ENCODE measurements at regions not wholly inside any gene's neighbourhood (a gene's known extent, or its start where the extent isn't known, plus 50 kb on each side); places are given as distances from the start of the nearest gene placed in this dataset.

DNA sequence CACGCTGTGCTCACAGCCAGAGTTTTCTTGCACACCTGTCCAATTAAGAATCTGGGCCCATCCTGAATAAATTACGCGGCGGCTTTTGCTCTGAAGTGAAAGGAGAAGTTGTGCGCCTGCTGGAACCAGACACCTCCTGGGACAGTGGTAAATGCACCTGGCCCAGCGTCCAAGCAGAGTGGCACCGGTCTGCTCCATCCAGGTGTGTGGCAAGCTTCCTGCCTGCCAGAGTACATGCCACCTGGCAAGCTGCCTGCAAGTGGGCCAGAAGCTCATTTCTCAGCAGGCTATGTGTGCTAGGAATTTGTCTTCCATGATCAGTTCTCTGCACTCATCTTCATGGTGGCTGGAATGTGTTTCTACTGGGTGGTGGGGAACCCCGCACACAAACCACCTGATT, 660.6 kb downstream of the ETS1 start:
- 90% methylated on average over 7 of the region's 8 CpGs for WGBS
- H4K8ac ChIP-seq (ENCODE audit: low read length): no peak overlapping the region

DNA sequence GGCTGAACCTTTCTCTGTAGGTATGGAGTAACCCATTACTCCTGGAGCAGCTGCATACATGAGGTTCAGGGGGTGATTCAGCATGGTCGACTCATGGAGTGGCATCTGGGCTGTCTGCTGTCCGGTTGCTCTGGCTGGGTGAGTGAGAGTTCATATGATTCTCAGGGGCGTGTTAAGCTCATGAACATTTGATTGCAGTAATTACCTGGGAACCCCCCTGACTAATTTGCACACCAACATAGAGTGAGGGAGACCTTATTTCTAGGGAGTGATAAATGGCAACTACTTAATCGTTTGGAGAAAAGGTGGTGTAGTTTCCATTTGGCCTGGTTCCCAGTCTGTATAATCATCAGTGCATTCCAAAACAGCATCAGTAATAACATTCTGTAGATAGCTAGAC, 661.9 kb downstream of the ETS1 start:
- Histone ChIP-seq H4K91ac (ENCODE audit: low read length) (no peak overlapping the region), H2BK120ac (ENCODE audit: low read depth, low read length) (no peak overlapping the region), H4K8ac (ENCODE audit: low read length) (no peak overlapping the region), H3K4me3 (ENCODE audit: insufficient read depth in 1 of 2, low read depth in 1 of 2, low read length in 2 of 2) (no peak overlapping the region), H3K27me3 (ENCODE audit: control insufficient read depth in 1 of 2, insufficient read depth in 1 of 2, low read length in 2 of 2) (no peaks in the 10 kb centered on the region), H3K9me3 (ENCODE audit: control insufficient read depth, low read length) (no peaks in the 10 kb centered on the region), H2AK5ac (ENCODE audit: low read length, severe bottlenecking) (no peak overlapping the region), H3K79me1 (replicated peaks; ENCODE audit: low read length, poor library complexity, severe bottlenecking) (no peaks in the 10 kb centered on the region), H2BK12ac (ENCODE audit: low read length in 2 of 2) (no peak overlapping the region), H3K4ac (ENCODE audit: low read depth in 1 of 2, low read length in 2 of 2) (no peak overlapping the region), H2BK5ac (ENCODE audit: low read depth, low read length, poor library complexity, severe bottlenecking) (no peak overlapping the region), H3K27ac (ENCODE audit: low read length, poor library complexity, severe bottlenecking) (no peak overlapping the region), H3K23ac (ENCODE audit: low read length in 2 of 2) (no peak overlapping the region), H2AFZ (ENCODE audit: low read depth, low read length) (no peak overlapping the region), H3K4me2 (ENCODE audit: low read length, poor library complexity, severe bottlenecking) (no peak overlapping the region), H3K9ac (ENCODE audit: low read length) (no peak overlapping the region), H3K4me1 (ENCODE audit: control insufficient read depth, insufficient read depth, low read depth, low read length) (no peaks in the 10 kb centered on the region), H3K36me3 (ENCODE audit: control insufficient read depth in 1 of 2, insufficient read depth in 2 of 2, low read depth in 1 of 2, low read length in 2 of 2) (no peaks in the 10 kb centered on the region), H2BK15ac (ENCODE audit: low read depth, poor library complexity, severe bottlenecking) (no peak overlapping the region), H3K18ac (ENCODE audit: low read depth in 1 of 2, low read length in 2 of 2) (no peak overlapping the region), H3K14ac (ENCODE audit: low read length in 2 of 2) (no peak overlapping the region)
- 65% methylated on average over 2 of the region's 4 CpGs for WGBS
- DNase-seq: no peak

More for the DNA sequence above, 660.6 kb downstream of the ETS1 start:
- no peak overlapping the region for H3K27ac ChIP-seq (ENCODE audit: low read length, poor library complexity, severe bottlenecking)
- H2BK12ac ChIP-seq (ENCODE audit: low read length in 2 of 2): no peak overlapping the region
- DNase-seq: no peak
- H3K14ac ChIP-seq (ENCODE audit: low read length in 2 of 2): no peak overlapping the region
- H3K4me1 ChIP-seq (ENCODE audit: control insufficient read depth, insufficient read depth, low read depth, low read length): no peaks in the 10 kb centered on the region
- H4K91ac ChIP-seq (ENCODE audit: low read length): no peak overlapping the region
- H2BK5ac ChIP-seq (ENCODE audit: low read depth, low read length, poor library complexity, severe bottlenecking): no peak overlapping the region
- H3K9me3 ChIP-seq (ENCODE audit: control insufficient read depth, low read length): no peaks in the 10 kb centered on the region
- H3K27me3 ChIP-seq (ENCODE audit: control insufficient read depth in 1 of 2, insufficient read depth in 1 of 2, low read length in 2 of 2): no peaks in the 10 kb centered on the region
- H2AK5ac ChIP-seq (ENCODE audit: low read length, severe bottlenecking): no peak overlapping the region
- no peak overlapping the region for H2BK120ac ChIP-seq (ENCODE audit: low read depth, low read length)
- no peak overlapping the region for H3K18ac ChIP-seq (ENCODE audit: low read depth in 1 of 2, low read length in 2 of 2)
- H2BK15ac ChIP-seq (ENCODE audit: low read depth, poor library complexity, severe bottlenecking): no peak overlapping the region
- no peaks in the 10 kb centered on the region for H3K36me3 ChIP-seq (ENCODE audit: control insufficient read depth in 1 of 2, insufficient read depth in 2 of 2, low read depth in 1 of 2, low read length in 2 of 2)
- H3K23ac ChIP-seq (ENCODE audit: low read length in 2 of 2): no peak overlapping the region
- H3K4me3 ChIP-seq (ENCODE audit: insufficient read depth in 1 of 2, low read depth in 1 of 2, low read length in 2 of 2): no peak overlapping the region
- no peaks in the 10 kb centered on the region for H3K79me1 ChIP-seq (replicated peaks; ENCODE audit: low read length, poor library complexity, severe bottlenecking)
- no peak overlapping the region for H3K9ac ChIP-seq (ENCODE audit: low read length)
- no peak overlapping the region for H3K4me2 ChIP-seq (ENCODE audit: low read length, poor library complexity, severe bottlenecking)
- H3K4ac ChIP-seq (ENCODE audit: low read depth in 1 of 2, low read length in 2 of 2): no peak overlapping the region
- H2AFZ ChIP-seq (ENCODE audit: low read depth, low read length): no peak overlapping the region

DNA sequence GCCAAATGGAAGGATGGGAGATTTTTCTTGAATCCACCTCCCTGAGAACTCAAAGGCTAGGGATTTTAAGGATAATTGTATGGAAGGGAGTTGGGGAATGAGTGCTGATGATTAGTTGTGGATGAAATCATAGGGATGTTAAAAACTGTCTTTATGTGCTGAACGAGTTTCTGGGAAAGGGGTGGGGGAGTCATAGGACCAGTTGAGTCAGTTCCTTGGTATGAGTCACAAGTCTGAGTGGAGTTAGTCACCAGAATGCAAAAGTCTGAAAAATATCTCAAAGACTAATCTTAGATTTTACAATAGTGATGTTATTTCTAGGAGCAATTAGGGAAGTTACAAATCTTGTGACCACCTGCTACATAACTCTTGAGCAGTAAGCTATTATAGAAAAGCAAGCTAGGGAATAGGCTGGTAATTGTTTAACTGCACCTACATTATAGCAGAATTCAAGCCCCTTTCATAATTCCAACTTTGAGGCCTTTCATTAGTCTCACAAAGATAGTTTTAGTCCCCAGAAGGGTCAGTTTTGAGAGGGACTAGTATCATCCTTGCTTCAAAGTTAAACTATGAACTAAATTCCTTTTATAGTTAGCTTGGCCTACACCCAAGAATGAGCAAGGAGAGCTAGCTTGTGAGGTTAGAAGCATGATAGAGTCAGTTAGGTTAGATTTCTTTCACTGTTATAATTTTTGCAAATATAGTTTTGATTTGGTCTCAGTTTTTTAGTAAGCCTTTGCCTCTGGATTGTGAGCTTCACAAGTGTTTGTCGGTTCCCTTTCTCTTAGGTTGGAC, 668.0 kb downstream of the ETS1 start:
- no peaks in the 10 kb centered on the region for H3K36me3 ChIP-seq (ENCODE audit: control insufficient read depth in 1 of 2, insufficient read depth in 2 of 2, low read depth in 1 of 2, low read length in 2 of 2)
- no peak overlapping the region for H3K4me3 ChIP-seq (ENCODE audit: insufficient read depth in 1 of 2, low read depth in 1 of 2, low read length in 2 of 2)
- no peak overlapping the region for H2BK15ac ChIP-seq (ENCODE audit: low read depth, poor library complexity, severe bottlenecking)
- H3K14ac ChIP-seq (ENCODE audit: low read length in 2 of 2): no peak overlapping the region
- no peak overlapping the region for H3K18ac ChIP-seq (ENCODE audit: low read depth in 1 of 2, low read length in 2 of 2)
- peaks cover 26% of the 10 kb centered on the region for H3K9me3 ChIP-seq (ENCODE audit: control insufficient read depth, low read length)
- no peak overlapping the region for H2BK5ac ChIP-seq (ENCODE audit: low read depth, low read length, poor library complexity, severe bottlenecking)
- peak; percentile 71 for DNase-seq
- no peaks in the 10 kb centered on the region for H3K4me1 ChIP-seq (ENCODE audit: control insufficient read depth, insufficient read depth, low read depth, low read length)
- H2AFZ ChIP-seq (ENCODE audit: low read depth, low read length): no peak overlapping the region
- H2BK120ac ChIP-seq (ENCODE audit: low read depth, low read length): no peak overlapping the region
- no peak overlapping the region for H3K4ac ChIP-seq (ENCODE audit: low read depth in 1 of 2, low read length in 2 of 2)
- no peaks in the 10 kb centered on the region for H3K79me1 ChIP-seq (replicated peaks; ENCODE audit: low read length, poor library complexity, severe bottlenecking)
- H3K27ac ChIP-seq (ENCODE audit: low read length, poor library complexity, severe bottlenecking): no peak overlapping the region
- H4K91ac ChIP-seq (ENCODE audit: low read length): no peak overlapping the region
- peak overlapping the region; percentile 78 for H3K9ac ChIP-seq (ENCODE audit: low read length)
- H3K4me2 ChIP-seq (ENCODE audit: low read length, poor library complexity, severe bottlenecking): no peak overlapping the region
- H2AK5ac ChIP-seq (ENCODE audit: low read length, severe bottlenecking): no peak overlapping the region
- H3K27me3 ChIP-seq (ENCODE audit: control insufficient read depth in 1 of 2, insufficient read depth in 1 of 2, low read length in 2 of 2): no peaks in the 10 kb centered on the region
- no peak overlapping the region for H2BK12ac ChIP-seq (ENCODE audit: low read length in 2 of 2)
- no peak overlapping the region for H3K23ac ChIP-seq (ENCODE audit: low read length in 2 of 2)
- WGBS: 55% methylated on average over 2 of the region's 2 CpGs
- H4K8ac ChIP-seq (ENCODE audit: low read length): no peak overlapping the region

- no peak overlapping the region for H3K4ac ChIP-seq (ENCODE audit: low read depth in 1 of 2, low read length in 2 of 2)
- H4K8ac ChIP-seq (ENCODE audit: low read length): no peak overlapping the region
- H4K91ac ChIP-seq (ENCODE audit: low read length): no peak overlapping the region
- H3K27me3 ChIP-seq (ENCODE audit: control insufficient read depth in 1 of 2, insufficient read depth in 1 of 2, low read length in 2 of 2): no peaks in the 10 kb centered on the region
- H2AFZ ChIP-seq (ENCODE audit: low read depth, low read length): no peak overlapping the region
- no peak overlapping the region for H3K27ac ChIP-seq (ENCODE audit: low read length, poor library complexity, severe bottlenecking)
- no peaks in the 10 kb centered on the region for H3K36me3 ChIP-seq (ENCODE audit: control insufficient read depth in 1 of 2, insufficient read depth in 2 of 2, low read depth in 1 of 2, low read length in 2 of 2)
- no peak overlapping the region for H3K4me2 ChIP-seq (ENCODE audit: low read length, poor library complexity, severe bottlenecking)
- H3K14ac ChIP-seq (ENCODE audit: low read length in 2 of 2): no peak overlapping the region
- no peak overlapping the region for H2BK15ac ChIP-seq (ENCODE audit: low read depth, poor library complexity, severe bottlenecking)
- DNase-seq: no peak
- no peaks in the 10 kb centered on the region for H3K9me3 ChIP-seq (ENCODE audit: control insufficient read depth, low read length)
- no peak overlapping the region for H3K9ac ChIP-seq (ENCODE audit: low read length)
- H3K79me1 ChIP-seq (replicated peaks; ENCODE audit: low read length, poor library complexity, severe bottlenecking): no peaks in the 10 kb centered on the region
- H3K4me1 ChIP-seq (ENCODE audit: control insufficient read depth, insufficient read depth, low read depth, low read length): no peaks in the 10 kb centered on the region
- no peak overlapping the region for H2BK5ac ChIP-seq (ENCODE audit: low read depth, low read length, poor library complexity, severe bottlenecking)
- H2BK120ac ChIP-seq (ENCODE audit: low read depth, low read length): no peak overlapping the region
- no peak overlapping the region for H3K4me3 ChIP-seq (ENCODE audit: insufficient read depth in 1 of 2, low read depth in 1 of 2, low read length in 2 of 2)
- H3K18ac ChIP-seq (ENCODE audit: low read depth in 1 of 2, low read length in 2 of 2): no peak overlapping the region
- H2BK12ac ChIP-seq (ENCODE audit: low read length in 2 of 2): no peak overlapping the region
- H2AK5ac ChIP-seq (ENCODE audit: low read length, severe bottlenecking): no peak overlapping the region
- H3K23ac ChIP-seq (ENCODE audit: low read length in 2 of 2): no peak overlapping the region
Observed at GRCh38 chr11:127902382-127902781, 685.0 kb downstream of the ETS1 start.

Measured in mesenchymal stem cell (in vitro differentiated cells and primary cell).